HG02973 (cell line): ENCODE measurements at regions not wholly inside any gene's neighbourhood (a gene's known extent, or its start where the extent isn't known, plus 50 kb on each side); places are given as distances from the start of the nearest gene placed in this dataset.

Source experiments
- ATAC-seq: cut with Tn5 transposase; IDR thresholded peaks from one replicate; pipeline ENCODE4 v1.9.1; 2021; ENCODE audit warnings: moderate library complexity; ENCODE audit not compliant: unreplicated experiment

- no peak for ATAC-seq
These were observed 316.0 kb upstream of the NPVF start for GRCh38 chr7:25544254-25544653.

- no peak for ATAC-seq
These were observed 317.1 kb upstream of the NPVF start for GRCh38 chr7:25545124-25546008.

- ATAC-seq = no peak
These were observed 318.0 kb upstream of the NPVF start for GRCh38 chr7:25546306-25546705.

GRCh38 chr7:25549271-25549921 lies 321.1 kb upstream of the NPVF start:
- no peak for ATAC-seq

- no peak for ATAC-seq
These were observed 321.9 kb upstream of the NPVF start for GRCh38 chr7:25550149-25550548.

GRCh38 chr7:25552998-25553397 lies 324.7 kb upstream of the NPVF start:
- no peak for ATAC-seq

GRCh38 chr7:25553580-25554291 lies 325.4 kb upstream of the NPVF start:
- ATAC-seq = no peak

- ATAC-seq = no peak
These were observed 329.2 kb upstream of the NPVF start for GRCh38 chr7:25557379-25557917.

GRCh38 chr7:25557930-25558329 lies 329.6 kb upstream of the NPVF start:
- no peak for ATAC-seq

- no peak for ATAC-seq
These were observed 330.3 kb upstream of the NPVF start for GRCh38 chr7:25558605-25559004.

- ATAC-seq = no peak
These were observed 331.5 kb upstream of the NPVF start for GRCh38 chr7:25559581-25560367.

GRCh38 chr7:25562673-25563182 lies 334.4 kb upstream of the NPVF start:
- no peak for ATAC-seq

GRCh38 chr7:25565002-25565401 lies 336.7 kb upstream of the NPVF start:
- no peak for ATAC-seq

GRCh38 chr7:25565949-25566348 lies 337.7 kb upstream of the NPVF start:
- no peak for ATAC-seq

GRCh38 chr7:25567430-25567829 lies 339.1 kb upstream of the NPVF start:
- no peak for ATAC-seq

GRCh38 chr7:25569765-25570164 lies 341.5 kb upstream of the NPVF start:
- ATAC-seq = no peak

- no peak for ATAC-seq
These were observed 344.1 kb upstream of the NPVF start for GRCh38 chr7:25572423-25572822.

GRCh38 chr7:25574828-25575227 lies 346.5 kb upstream of the NPVF start:
- no peak for ATAC-seq

GRCh38 chr7:25575634-25576033 lies 347.3 kb upstream of the NPVF start:
- no peak for ATAC-seq

- no peak for ATAC-seq
These were observed 350.9 kb upstream of the NPVF start for GRCh38 chr7:25578991-25579777.
